Thyroid gland (tissue), 4 donors: ENCODE measurements at regions not wholly inside any gene's neighbourhood (a gene's known extent, or its start where the extent isn't known, plus 50 kb on each side); places are given as distances from the start of the nearest gene placed in this dataset.
A peak's percentile ranks its signal among the peaks of the same experiment; 100 is the strongest.

Source experiments
- DNase-seq, 2 donors: peaks; one replicate each; pipeline ENCODE4 v3.0.0-alpha.2; 2019
- H3K27ac ChIP-seq, 3 donors: fragments of 200-600 bp; sonication (generic); 1 replicate in 2 of 3; 2 replicates in 1 of 3; pipeline ENCODE4 v1.5.1; 2016 to 2019; ENCODE audit warnings: mild to moderate bottlenecking in 1 of 3, moderate library complexity in 1 of 3
- H3K27me3 ChIP-seq: fragments of 200-600 bp; sonication (generic); one replicate; pipeline ENCODE4 v1.5.1; 2019
- H3K36me3 ChIP-seq, 2 donors: fragments of 200-600 bp; sonication (generic); one replicate each; pipeline ENCODE4 v1.5.1; 2016 to 2019
- H3K4me1 ChIP-seq, 2 donors: fragments of 200-600 bp; sonication (generic); one replicate each; pipeline ENCODE4 v1.5.1; 2017 to 2019
- H3K4me3 ChIP-seq, 3 donors: fragments of 200-600 bp; sonication (generic); replicated peaks in 1 of 3; 1 replicate in 2 of 3; 2 replicates in 1 of 3; pipeline ENCODE4 v1.5.1; 2016; ENCODE audit warnings: mild to moderate bottlenecking in 1 of 3
- H3K9me3 ChIP-seq: fragments of 200-600 bp; sonication (generic); one replicate; pipeline ENCODE4 v1.5.1; 2017
- CTCF ChIP-seq, 6 experiments: fragments of 200-600 bp in 3 of 6; fragments of 450-650 bp in 3 of 6; sonication (generic) in 3 of 6; IDR thresholded peaks; one replicate each; pipeline ENCODE4 v1.5.1; 2016 to 2019; ENCODE audit warnings: antibody characterized with exemption in 6 of 6, mild to moderate bottlenecking in 2 of 6, inconsistent platforms in 1 of 6, moderate library complexity in 1 of 6
- POLR2A ChIP-seq, 2 donors: fragments of 450-650 bp; IDR thresholded peaks; one replicate each; pipeline ENCODE4 v1.6.1; 2017; ENCODE audit warnings: antibody characterized with exemption in 2 of 2, mild to moderate bottlenecking in 2 of 2, moderate library complexity in 1 of 2
- WGBS, 2 donors: methylation state at CpG; one replicate each; pipeline ENCODE4 v1.1.5; 2017; 5-methylcytosine and 5-hydroxymethylcytosine counted together
- intact Hi-C: fragments of 100-400 bp; cut with DNase I; formaldehyde crosslinking; loops from one replicate; pipeline ENCODE4 v1.15.1; 2023

DNA sequence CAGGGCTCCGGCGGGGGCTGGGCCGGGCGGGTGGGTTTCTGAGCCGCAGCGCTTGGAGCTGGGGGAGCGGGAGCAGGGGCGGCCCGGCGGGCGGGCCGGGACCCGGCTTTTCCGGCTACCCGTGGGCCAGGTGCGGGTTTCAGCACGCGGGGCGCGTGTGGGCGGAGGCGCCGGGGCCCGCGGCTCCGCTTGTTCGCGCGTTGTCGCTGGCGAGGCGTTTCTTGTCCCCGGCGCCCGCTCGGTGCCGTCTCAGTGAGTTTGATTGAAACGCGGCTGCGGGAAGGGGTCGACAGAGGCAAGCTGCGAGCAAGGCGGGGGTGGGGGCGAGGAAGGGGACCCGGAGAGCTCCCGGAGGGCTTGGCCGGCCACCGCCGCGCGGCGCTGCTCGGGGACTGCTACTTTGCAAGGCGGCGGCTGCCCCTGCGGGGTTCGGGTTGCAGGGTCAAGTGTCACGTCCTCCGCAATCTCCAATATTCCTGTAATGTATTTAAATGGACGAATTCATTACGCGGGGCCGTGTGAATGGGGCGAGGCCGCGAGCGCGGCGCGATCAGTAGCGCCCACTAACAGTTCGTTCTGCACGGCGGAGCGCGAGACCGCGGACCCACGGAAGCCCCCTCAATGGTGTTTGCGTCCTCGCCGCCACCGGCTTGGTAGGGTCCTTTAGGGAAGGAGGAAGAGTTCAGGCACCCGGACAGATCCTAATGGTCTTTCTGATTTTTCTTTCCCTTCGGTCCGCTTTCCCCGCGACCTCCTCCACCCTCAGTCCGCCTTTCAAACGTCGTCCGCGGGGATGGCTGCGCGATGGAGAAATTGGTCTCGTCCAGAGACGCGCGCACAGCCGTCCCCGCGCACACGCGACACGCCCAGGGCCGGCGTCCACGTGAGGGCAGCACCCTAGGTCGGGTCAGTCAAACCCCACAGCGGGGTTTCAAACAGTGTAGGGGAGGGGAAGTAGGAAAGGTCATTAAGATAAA lies 76.9 kb downstream of the INSIG1 start:
- H3K36me3 ChIP-seq = no peaks in the 10 kb centered on the region
- TF ChIP-seq POLR2A (IDR thresholded peaks at IDR 0.05) = no peak
- no peak for TF ChIP-seq CTCF (IDR thresholded peaks at IDR 0.05)
- intact Hi-C loops = no loop called here
- H3K27me3 ChIP-seq = peaks cover 66% of the 10 kb centered on the region
- H3K4me3 ChIP-seq = peak overlapping the region in 1 of 3 donors; percentile 23
- H3K4me1 ChIP-seq = peaks cover 23 to 49% of the 10 kb centered on the region in 2 donors
- H3K27ac ChIP-seq = no peak overlapping the region
- 3 to 6% methylated on average over 48 to 76 of the region's 110 CpGs for WGBS, 2 donors
- no peaks in the 10 kb centered on the region for H3K9me3 ChIP-seq
- DNase-seq = no peak

- no peak for DNase-seq
- no peaks in the 10 kb centered on the region for H3K36me3 ChIP-seq
- no peak overlapping the region for H3K4me3 ChIP-seq
- peaks cover 28 to 55% of the 10 kb centered on the region in 2 donors for H3K4me1 ChIP-seq
- peaks cover 71% of the 10 kb centered on the region for H3K27me3 ChIP-seq
- TF ChIP-seq CTCF (IDR thresholded peaks at IDR 0.05) (no peak), POLR2A (IDR thresholded peaks at IDR 0.05) (no peak)
- 9 to 13% methylated on average over 15 to 16 of the region's 16 CpGs for WGBS, 2 donors
- intact Hi-C loops = no loop called here
- no peak overlapping the region for H3K27ac ChIP-seq
- H3K9me3 ChIP-seq = no peaks in the 10 kb centered on the region
Observed at GRCh38 chr7:155375337-155376277, 77.9 kb downstream of the INSIG1 start.

DNA sequence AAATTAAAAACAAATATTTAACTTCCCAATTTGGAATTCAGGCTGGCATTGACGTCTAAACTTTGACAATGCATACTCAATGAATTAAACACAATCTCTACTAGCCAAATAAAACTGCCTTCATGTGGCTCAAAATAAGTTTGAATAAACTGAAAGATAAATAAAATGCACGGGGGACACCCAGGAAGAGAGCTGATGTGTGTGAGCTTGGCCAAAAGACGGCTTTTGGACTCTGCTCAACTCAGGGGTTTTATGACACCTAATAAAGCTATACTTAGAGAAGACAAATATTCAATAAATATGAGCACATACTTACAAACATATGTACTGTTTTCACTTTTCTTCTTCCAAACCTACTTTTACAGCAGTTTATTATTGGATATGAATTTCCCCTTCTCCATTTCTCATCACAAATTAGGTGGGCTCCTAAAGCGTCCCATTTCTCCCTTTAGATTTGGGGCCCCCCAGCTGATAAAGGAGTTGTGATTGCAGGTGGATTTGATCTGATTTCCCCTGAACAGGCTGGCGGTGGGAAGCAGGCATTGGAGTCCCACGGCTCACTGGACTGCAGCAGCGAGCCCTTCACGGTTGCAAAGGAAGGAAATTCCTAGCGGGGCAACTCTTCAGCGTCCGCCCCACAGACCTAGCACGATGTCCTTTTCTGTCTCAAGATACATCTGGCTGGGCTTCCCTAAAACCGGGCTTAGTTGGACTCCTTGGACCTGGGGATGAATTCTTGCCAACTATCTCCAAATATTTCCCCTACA lies 79.6 kb downstream of the INSIG1 start:
- Histone ChIP-seq H3K36me3 (no peaks in the 10 kb centered on the region), H3K27ac (no peak overlapping the region), H3K4me1 (peaks cover 40 to 68% of the 10 kb centered on the region in 2 donors), H3K4me3 (peak overlapping the region in 1 of 3 donors; percentile 5), H3K27me3 (peaks cover 82% of the 10 kb centered on the region), H3K9me3 (no peaks in the 10 kb centered on the region)
- TF ChIP-seq CTCF (IDR thresholded peaks at IDR 0.05) (no peak), POLR2A (IDR thresholded peaks at IDR 0.05) (no peak)
- no peak for DNase-seq
- 7% methylated on average over 13 of the region's 13 CpGs for WGBS, 2 donors
- intact Hi-C loops = no loop called here

GRCh38 chr7:155377838-155378579 lies 79.9 kb upstream of the EN2 start:
- peaks cover 82% of the 10 kb centered on the region for H3K27me3 ChIP-seq
- DNase-seq = peak; percentile 12 to 21

More at GRCh38 chr7:155377838-155378579, 79.9 kb upstream of the EN2 start:
- Histone ChIP-seq H3K4me1 (peaks cover 36 to 64% of the 10 kb centered on the region in 2 donors), H3K36me3 (no peaks in the 10 kb centered on the region), H3K27ac (no peak overlapping the region), H3K9me3 (no peaks in the 10 kb centered on the region), H3K4me3 (peak overlapping the region in 1 of 3 donors; percentile 5)
- TF ChIP-seq POLR2A (IDR thresholded peaks at IDR 0.05) = no peak
- no peak for TF ChIP-seq CTCF (IDR thresholded peaks at IDR 0.05)
- intact Hi-C loops = no loop called here
- 2 to 6% methylated on average over 14 to 30 of the region's 45 CpGs for WGBS, 2 donors
